ENCODE measurements at regions not wholly inside any gene's neighbourhood (a gene's known extent, or its start where the extent isn't known, plus 50 kb on each side); places are given as distances from the start of the nearest gene placed in this dataset.

GRCh38 chr12:24500831-24501230, 448.1 kb downstream of the BCAT1 start:
- POLR2A ChIA-PET = no interaction called here
- RAD21 ChIA-PET (ENCODE audit: low non-redundant PET in 1 of 2, low total read pairs in 2 of 2, uncharacterized antibody in 2 of 2, unreplicated experiment in 2 of 2) = no interaction called here
- H3K4me3 ChIP-seq (replicated peaks in 1 of 2; ENCODE audit: low read depth in 1 of 2, low read length in 2 of 2) = no peak overlapping the region
- no peaks in the 10 kb centered on the region for H3K9me2 ChIP-seq (ENCODE audit: insufficient read depth)
- ATAC-seq = no peak
- H3K9me3 ChIP-seq (ENCODE audit: control insufficient read depth in 1 of 2, insufficient read depth in 1 of 2, low read depth in 1 of 2, low read length in 2 of 2) = peaks cover 4 to 26% of the 10 kb centered on the region in 2 experiments; a peak in 2 of 4 replicates
- DNase-seq (ENCODE audit: low read depth, low spot score) = no peak
- no peaks in the 10 kb centered on the region for H3K27me3 ChIP-seq (ENCODE audit: insufficient read depth, low read length)
- no peak overlapping the region for H3K9ac ChIP-seq (ENCODE audit: low read length)
- H3K36me3 ChIP-seq (ENCODE audit: control insufficient read depth in 1 of 2, insufficient read depth in 2 of 2, low read length in 2 of 2) = no peaks in the 10 kb centered on the region
- no peak overlapping the region for H3K4me2 ChIP-seq (ENCODE audit: low read length)
- no TSS peak for BruUV-seq (replicated peaks)
- H3K79me2 ChIP-seq (ENCODE audit: insufficient read depth, low read length) = no peaks in the 10 kb centered on the region
- intact Hi-C loops (cut with micrococcal nuclease) = no loop called here
- H3K27ac ChIP-seq (ENCODE audit: low read depth, low read length) = no peak overlapping the region
- CTCF ChIA-PET = no interaction called here
- no peaks in the 10 kb centered on the region for H3K4me1 ChIP-seq (ENCODE audit: control insufficient read depth in 1 of 2, insufficient read depth in 2 of 2, low read length in 2 of 2)
- H2AFZ ChIP-seq (ENCODE audit: low read depth, low read length, poor library complexity, severe bottlenecking) = no peak overlapping the region
- no peak for TF ChIP-seq ELF1 (IDR thresholded peaks at IDR 0.05; ENCODE audit: borderline replicate concordance, low read depth)
- TF ChIP-seq POLR2A (IDR thresholded peaks at IDR 0.05; ENCODE audit: borderline replicate concordance, extremely low read depth, insufficient read depth, insufficient read length) = no peak
- no peak for TF ChIP-seq ZBTB33 (IDR thresholded peaks at IDR 0.05; ENCODE audit: extremely low read depth, insufficient replicate concordance, low read length)
- no peak for TF ChIP-seq TCF7L2 (IDR thresholded peaks at IDR 0.05; ENCODE audit: borderline replicate concordance, extremely low read depth, insufficient read depth, insufficient read length)
- no peak for TF ChIP-seq CEBPB (IDR thresholded peaks at IDR 0.05; ENCODE audit: low read depth)
- no peak for TF ChIP-seq SP1 (IDR thresholded peaks at IDR 0.05; ENCODE audit: low read depth)
- no peak for TF ChIP-seq YY1 (IDR thresholded peaks at IDR 0.05; ENCODE audit: extremely low read depth, insufficient replicate concordance, low read depth, low read length)
- TF ChIP-seq ATF3 (IDR thresholded peaks at IDR 0.05) = no peak
- TF ChIP-seq CBX3 (IDR thresholded peaks at IDR 0.05; ENCODE audit: low read depth) = no peak
- TF ChIP-seq EZH2 (IDR thresholded peaks at IDR 0.05) = no peak
- no peak for TF ChIP-seq SRF (IDR thresholded peaks at IDR 0.05; ENCODE audit: low read depth)
- no peak for TF ChIP-seq ZNF274 (IDR thresholded peaks at IDR 0.05; ENCODE audit: low read depth, low read length)
- TF ChIP-seq FOSL1 (IDR thresholded peaks at IDR 0.05; ENCODE audit: low read depth) = no peak
- no peak for TF ChIP-seq ZFX (IDR thresholded peaks at IDR 0.05)
- TF ChIP-seq CTCF (IDR thresholded peaks at IDR 0.05 in 2 of 3, conservative IDR thresholded peaks at IDR 0.05 in 1 of 3; ENCODE audit: borderline replicate concordance in 1 of 3, insufficient read depth in 1 of 3, low read depth in 2 of 3, low read length in 2 of 3) = no peak
- H4K20me1 ChIP-seq (ENCODE audit: insufficient read depth) = no peaks in the 10 kb centered on the region

Measured in HCT116 (cell line).